Endothelial cell of umbilical vein (primary cell): ENCODE measurements at regions not wholly inside any gene's neighbourhood (a gene's known extent, or its start where the extent isn't known, plus 50 kb on each side); places are given as distances from the start of the nearest gene placed in this dataset.

Experiments used
- BruUV-seq: library from RNA; stranded (reverse); fragments of 400-500 nt; replicated peaks from 2 replicates; lab custom pipeline; 2021; lab: Mats Ljungman, UMichigan
- CTCF ChIA-PET: fragments of 300-600, 350-600 bp; sonication (Branson Sonifier 250); formaldehyde crosslinking; loops from one replicate; lab custom pipeline; 2021; ENCODE audit warnings: antibody characterized with exemption, inconsistent platforms; lab: Charles Lee
- POLR2A ChIA-PET: fragments of 300-600, 350-600 bp; sonication (Branson Sonifier 250); formaldehyde crosslinking; loops from one replicate; lab custom pipeline; 2021; ENCODE audit warnings: antibody characterized with exemption, inconsistent platforms; lab: Charles Lee
- DNase-seq: peaks from one replicate; pipeline ENCODE4 v3.0.0-alpha.2; 2011; ENCODE audit warnings: low read depth, low spot score
- FAIRE-seq: peaks from 2 replicates; lab custom pipeline; 2011; peaks lifted over from hg19 to GRCh38; lab: Jason Lieb, UNC
- H2AFZ ChIP-seq: 2 replicates; pipeline ENCODE4 v1.6.0; 2012; ENCODE audit warnings: low read depth, low read length, control low read depth, inconsistent platforms
- H3K27ac ChIP-seq: 2 replicates; pipeline ENCODE4 v1.5.1; 2011; ENCODE audit warnings: low read depth, mild to moderate bottlenecking, control low read depth, low read length, moderate library complexity; ENCODE audit not compliant: insufficient read depth
- H3K27me3 ChIP-seq, 2 experiments: 2 replicates each; pipeline versions ENCODE4 v1.6.0 to v1.6.1; 2011; ENCODE audit warnings: low read length in 2 of 2, mixed read lengths in 1 of 2; ENCODE audit not compliant: control insufficient read depth in 2 of 2, insufficient read depth in 2 of 2
- H3K36me3 ChIP-seq, 2 experiments: 2 replicates in 1 of 2; 3 replicates in 1 of 2; pipeline ENCODE4 v1.5.1; 2011; ENCODE audit warnings: low read length in 2 of 2, mild to moderate bottlenecking in 1 of 2, moderate library complexity in 1 of 2; ENCODE audit not compliant: control insufficient read depth in 2 of 2, insufficient read depth in 2 of 2; ENCODE audit errors: extremely low read depth in 1 of 2
- H3K4me1 ChIP-seq: 3 replicates; pipeline ENCODE4 v1.5.1; 2011; ENCODE audit warnings: mild to moderate bottlenecking, low read length; ENCODE audit not compliant: control insufficient read depth, insufficient read depth; ENCODE audit errors: extremely low read depth
- H3K4me2 ChIP-seq: 2 replicates; pipeline ENCODE4 v1.6.1; 2011; ENCODE audit warnings: low read length, control low read depth, mixed read lengths; ENCODE audit not compliant: insufficient read depth
- H3K4me3 ChIP-seq, 3 experiments: fragments of 200-600 bp in 1 of 3; sonication (generic), shearing (Covaris generic) in 1 of 3; replicated peaks in 1 of 3; 2 replicates each; pipeline ENCODE4 v1.5.1; 2011 to 2016; ENCODE audit warnings: control low read depth in 3 of 3, low read length in 3 of 3, mild to moderate bottlenecking in 2 of 3, inconsistent platforms in 1 of 3, low read depth in 1 of 3, moderate library complexity in 1 of 3; ENCODE audit not compliant: insufficient read depth in 1 of 3
- H3K79me2 ChIP-seq: 2 replicates; pipeline ENCODE4 v1.6.0; 2012; ENCODE audit warnings: low read length, inconsistent platforms; ENCODE audit not compliant: control insufficient read depth, insufficient read depth
- H3K9ac ChIP-seq: replicated peaks from 2 replicates; pipeline ENCODE3; 2011; ENCODE audit warnings: low read length, control low read depth; ENCODE audit not compliant: insufficient read depth; ENCODE audit errors: extremely low read depth
- H3K9me1 ChIP-seq: replicated peaks from 3 replicates; pipeline ENCODE4 v1.6.0; 2011; ENCODE audit warnings: mild to moderate bottlenecking, low read length; ENCODE audit not compliant: control insufficient read depth, insufficient read depth; ENCODE audit errors: extremely low read depth
- H3K9me3 ChIP-seq: replicated peaks from 2 replicates; pipeline ENCODE4 v1.5.1; 2012; ENCODE audit warnings: low read length, inconsistent platforms; ENCODE audit not compliant: control insufficient read depth, insufficient read depth
- H4K20me1 ChIP-seq: replicated peaks from 2 replicates; pipeline ENCODE3; 2011; ENCODE audit warnings: mild to moderate bottlenecking, low read length; ENCODE audit not compliant: control insufficient read depth, insufficient read depth; ENCODE audit errors: extremely low read depth
- CTCF ChIP-seq, 2 donors: IDR thresholded peaks; 1 replicate in 1 of 2; 2 replicates in 1 of 2; pipeline ENCODE4 v1.5.1; 2011; ENCODE audit warnings: low read length in 2 of 2, mild to moderate bottlenecking in 2 of 2, moderate library complexity in 2 of 2, control low read depth in 1 of 2, inconsistent platforms in 1 of 2, low read depth in 1 of 2; ENCODE audit not compliant: insufficient read depth in 1 of 2; ENCODE audit errors: extremely low read depth in 1 of 2
- EZH2 ChIP-seq: IDR thresholded peaks from 2 replicates; pipeline ENCODE4 v1.6.1; 2012; ENCODE audit warnings: borderline replicate concordance, low read depth, mild to moderate bottlenecking, moderate library complexity, low read length, inconsistent platforms; ENCODE audit not compliant: severe bottlenecking
- FOS ChIP-seq: IDR thresholded peaks from 2 replicates; pipeline ENCODE4 v1.6.1; 2011; ENCODE audit warnings: mild to moderate bottlenecking, low read length, moderate library complexity, borderline replicate concordance; ENCODE audit not compliant: insufficient read depth
- GATA2 ChIP-seq: IDR thresholded peaks from 2 replicates; pipeline ENCODE4 v1.7.0; 2011; ENCODE audit warnings: low read depth, mild to moderate bottlenecking, moderate library complexity, mixed read lengths, low read length; ENCODE audit not compliant: insufficient read length, insufficient read depth
- JUN ChIP-seq: IDR thresholded peaks from 2 replicates; pipeline ENCODE4 v1.6.1; 2011; ENCODE audit warnings: borderline replicate concordance, low read depth; ENCODE audit not compliant: insufficient read length, insufficient read depth
- MAX ChIP-seq: IDR thresholded peaks from 2 replicates; pipeline ENCODE4 v1.6.1; 2011; ENCODE audit not compliant: insufficient read depth, insufficient read length
- MYC ChIP-seq: IDR thresholded peaks from one replicate; pipeline ENCODE4 v1.6.1; 2011; ENCODE audit warnings: mild to moderate bottlenecking, low read depth, low read length
- POLR2A ChIP-seq: IDR thresholded peaks from 2 replicates; pipeline ENCODE4 v1.6.1; 2012; ENCODE audit warnings: low read depth, mild to moderate bottlenecking, control low read depth, low read length
- POLR2AphosphoS5 ChIP-seq: IDR thresholded peaks from 2 replicates; pipeline ENCODE4 v1.6.1; 2012; ENCODE audit warnings: low read depth, mild to moderate bottlenecking, control low read depth, low read length, moderate library complexity; ENCODE audit not compliant: insufficient read depth
- dilution Hi-C: fragments of 300-500 bp; cut with MboI; formaldehyde crosslinking; loops from one replicate; pipeline ENCODE4 v1.15.0; 2019; ENCODE audit warnings: low sequenced_read_pairs; ENCODE audit not compliant: extremely low pct_ligation_motif_present
- intact Hi-C: fragments of 100-400 bp; cut with micrococcal nuclease; formaldehyde crosslinking; loops from one replicate; pipeline ENCODE4 v1.10.0; 2022

- H3K27me3 ChIP-seq: no peaks in the 10 kb centered on the region
- H3K4me1 ChIP-seq: peaks cover 3% of the 10 kb centered on the region
- no peak for TF ChIP-seq EZH2
- TF ChIP-seq FOS: no peak
- no peak for TF ChIP-seq POLR2AphosphoS5
- no peak for TF ChIP-seq GATA2
- TF ChIP-seq MAX: no peak
- TF ChIP-seq CTCF (IDR thresholded peaks at IDR 0.05; ENCODE audit: extremely low read depth in 1 of 2, insufficient read depth in 1 of 2, low read depth in 1 of 2, low read length in 2 of 2): no peak
- TF ChIP-seq POLR2A: no peak
- TF ChIP-seq JUN: no peak
- TF ChIP-seq MYC: no peak
- no peak overlapping the region for H3K4me2 ChIP-seq
- H3K4me3 ChIP-seq: no peak overlapping the region
- FAIRE-seq (no peak), DNase-seq (peak; percentile 4)
- dilution Hi-C loops: no loop called here
- no peaks in the 10 kb centered on the region for H3K9me1 ChIP-seq
- H4K20me1 ChIP-seq: no peaks in the 10 kb centered on the region
- H3K79me2 ChIP-seq: no peaks in the 10 kb centered on the region
- peak overlapping the region; percentile 59 for H2AFZ ChIP-seq
- H3K36me3 ChIP-seq: no peaks in the 10 kb centered on the region
- no peak overlapping the region for H3K9ac ChIP-seq
- BruUV-seq: no TSS peak
- H3K27ac ChIP-seq: no peak overlapping the region
- CTCF ChIA-PET: interaction anchor here (5.0 kb wide), 1 partner anchor 9 kb away, joined by 35 read pairs; no protein-coding TSS in a partner anchor
- intact Hi-C loops: loop anchor here (10.0 kb wide), 1 partner anchor 639 kb away; no protein-coding TSS in a partner anchor
- POLR2A ChIA-PET: no interaction called here
- no peaks in the 10 kb centered on the region for H3K9me3 ChIP-seq
These were observed 627.4 kb downstream of the LMO4 start for GRCh38 chr1:87956072-87956471.
